Endothelial cell of umbilical vein (primary cell): ENCODE measurements at regions not wholly inside any gene's neighbourhood (a gene's known extent, or its start where the extent isn't known, plus 50 kb on each side); places are given as distances from the start of the nearest gene placed in this dataset.

Source experiments
- BruUV-seq: library from RNA; stranded (reverse); fragments of 400-500 nt; replicated peaks from 2 replicates; lab custom pipeline; 2021; lab: Mats Ljungman, UMichigan
- CTCF ChIA-PET: fragments of 300-600, 350-600 bp; sonication (Branson Sonifier 250); formaldehyde crosslinking; loops from one replicate; lab custom pipeline; 2021; ENCODE audit warnings: antibody characterized with exemption, inconsistent platforms; lab: Charles Lee
- POLR2A ChIA-PET: fragments of 300-600, 350-600 bp; sonication (Branson Sonifier 250); formaldehyde crosslinking; loops from one replicate; lab custom pipeline; 2021; ENCODE audit warnings: antibody characterized with exemption, inconsistent platforms; lab: Charles Lee
- DNase-seq: peaks from one replicate; pipeline ENCODE4 v3.0.0-alpha.2; 2011; ENCODE audit warnings: low read depth, low spot score
- FAIRE-seq: peaks from 2 replicates; lab custom pipeline; 2011; peaks lifted over from hg19 to GRCh38; lab: Jason Lieb, UNC
- H2AFZ ChIP-seq: 2 replicates; pipeline ENCODE4 v1.6.0; 2012; ENCODE audit warnings: low read depth, low read length, control low read depth, inconsistent platforms
- H3K27ac ChIP-seq: 2 replicates; pipeline ENCODE4 v1.5.1; 2011; ENCODE audit warnings: low read depth, mild to moderate bottlenecking, control low read depth, low read length, moderate library complexity; ENCODE audit not compliant: insufficient read depth
- H3K27me3 ChIP-seq, 2 experiments: 2 replicates each; pipeline versions ENCODE4 v1.6.0 to v1.6.1; 2011; ENCODE audit warnings: low read length in 2 of 2, mixed read lengths in 1 of 2; ENCODE audit not compliant: control insufficient read depth in 2 of 2, insufficient read depth in 2 of 2
- H3K36me3 ChIP-seq, 2 experiments: 2 replicates in 1 of 2; 3 replicates in 1 of 2; pipeline ENCODE4 v1.5.1; 2011; ENCODE audit warnings: low read length in 2 of 2, mild to moderate bottlenecking in 1 of 2, moderate library complexity in 1 of 2; ENCODE audit not compliant: control insufficient read depth in 2 of 2, insufficient read depth in 2 of 2; ENCODE audit errors: extremely low read depth in 1 of 2
- H3K4me1 ChIP-seq: 3 replicates; pipeline ENCODE4 v1.5.1; 2011; ENCODE audit warnings: mild to moderate bottlenecking, low read length; ENCODE audit not compliant: control insufficient read depth, insufficient read depth; ENCODE audit errors: extremely low read depth
- H3K4me2 ChIP-seq: 2 replicates; pipeline ENCODE4 v1.6.1; 2011; ENCODE audit warnings: low read length, control low read depth, mixed read lengths; ENCODE audit not compliant: insufficient read depth
- H3K4me3 ChIP-seq, 3 experiments: fragments of 200-600 bp in 1 of 3; sonication (generic), shearing (Covaris generic) in 1 of 3; replicated peaks in 1 of 3; 2 replicates each; pipeline ENCODE4 v1.5.1; 2011 to 2016; ENCODE audit warnings: control low read depth in 3 of 3, low read length in 3 of 3, mild to moderate bottlenecking in 2 of 3, inconsistent platforms in 1 of 3, low read depth in 1 of 3, moderate library complexity in 1 of 3; ENCODE audit not compliant: insufficient read depth in 1 of 3
- H3K79me2 ChIP-seq: 2 replicates; pipeline ENCODE4 v1.6.0; 2012; ENCODE audit warnings: low read length, inconsistent platforms; ENCODE audit not compliant: control insufficient read depth, insufficient read depth
- H3K9ac ChIP-seq: replicated peaks from 2 replicates; pipeline ENCODE3; 2011; ENCODE audit warnings: low read length, control low read depth; ENCODE audit not compliant: insufficient read depth; ENCODE audit errors: extremely low read depth
- H3K9me1 ChIP-seq: replicated peaks from 3 replicates; pipeline ENCODE4 v1.6.0; 2011; ENCODE audit warnings: mild to moderate bottlenecking, low read length; ENCODE audit not compliant: control insufficient read depth, insufficient read depth; ENCODE audit errors: extremely low read depth
- H3K9me3 ChIP-seq: replicated peaks from 2 replicates; pipeline ENCODE4 v1.5.1; 2012; ENCODE audit warnings: low read length, inconsistent platforms; ENCODE audit not compliant: control insufficient read depth, insufficient read depth
- H4K20me1 ChIP-seq: replicated peaks from 2 replicates; pipeline ENCODE3; 2011; ENCODE audit warnings: mild to moderate bottlenecking, low read length; ENCODE audit not compliant: control insufficient read depth, insufficient read depth; ENCODE audit errors: extremely low read depth
- CTCF ChIP-seq, 2 donors: IDR thresholded peaks; 1 replicate in 1 of 2; 2 replicates in 1 of 2; pipeline ENCODE4 v1.5.1; 2011; ENCODE audit warnings: low read length in 2 of 2, mild to moderate bottlenecking in 2 of 2, moderate library complexity in 2 of 2, control low read depth in 1 of 2, inconsistent platforms in 1 of 2, low read depth in 1 of 2; ENCODE audit not compliant: insufficient read depth in 1 of 2; ENCODE audit errors: extremely low read depth in 1 of 2
- EZH2 ChIP-seq: IDR thresholded peaks from 2 replicates; pipeline ENCODE4 v1.6.1; 2012; ENCODE audit warnings: borderline replicate concordance, low read depth, mild to moderate bottlenecking, moderate library complexity, low read length, inconsistent platforms; ENCODE audit not compliant: severe bottlenecking
- FOS ChIP-seq: IDR thresholded peaks from 2 replicates; pipeline ENCODE4 v1.6.1; 2011; ENCODE audit warnings: mild to moderate bottlenecking, low read length, moderate library complexity, borderline replicate concordance; ENCODE audit not compliant: insufficient read depth
- GATA2 ChIP-seq: IDR thresholded peaks from 2 replicates; pipeline ENCODE4 v1.7.0; 2011; ENCODE audit warnings: low read depth, mild to moderate bottlenecking, moderate library complexity, mixed read lengths, low read length; ENCODE audit not compliant: insufficient read length, insufficient read depth
- JUN ChIP-seq: IDR thresholded peaks from 2 replicates; pipeline ENCODE4 v1.6.1; 2011; ENCODE audit warnings: borderline replicate concordance, low read depth; ENCODE audit not compliant: insufficient read length, insufficient read depth
- MAX ChIP-seq: IDR thresholded peaks from 2 replicates; pipeline ENCODE4 v1.6.1; 2011; ENCODE audit not compliant: insufficient read depth, insufficient read length
- MYC ChIP-seq: IDR thresholded peaks from one replicate; pipeline ENCODE4 v1.6.1; 2011; ENCODE audit warnings: mild to moderate bottlenecking, low read depth, low read length
- POLR2A ChIP-seq: IDR thresholded peaks from 2 replicates; pipeline ENCODE4 v1.6.1; 2012; ENCODE audit warnings: low read depth, mild to moderate bottlenecking, control low read depth, low read length
- POLR2AphosphoS5 ChIP-seq: IDR thresholded peaks from 2 replicates; pipeline ENCODE4 v1.6.1; 2012; ENCODE audit warnings: low read depth, mild to moderate bottlenecking, control low read depth, low read length, moderate library complexity; ENCODE audit not compliant: insufficient read depth
- dilution Hi-C: fragments of 300-500 bp; cut with MboI; formaldehyde crosslinking; loops from one replicate; pipeline ENCODE4 v1.15.0; 2019; ENCODE audit warnings: low sequenced_read_pairs; ENCODE audit not compliant: extremely low pct_ligation_motif_present
- intact Hi-C: fragments of 100-400 bp; cut with micrococcal nuclease; formaldehyde crosslinking; loops from one replicate; pipeline ENCODE4 v1.10.0; 2022

GRCh38 chr22:47293368-47294221, 531.1 kb downstream of the TBC1D22A start:
- Histone ChIP-seq H4K20me1 (no peaks in the 10 kb centered on the region), H3K9ac (no peak overlapping the region), H2AFZ (no peak overlapping the region), H3K4me1 (no peaks in the 10 kb centered on the region), H3K4me2 (no peak overlapping the region), H3K27ac (no peak overlapping the region), H3K9me3 (no peaks in the 10 kb centered on the region), H3K36me3 (no peaks in the 10 kb centered on the region), H3K9me1 (no peaks in the 10 kb centered on the region), H3K4me3 (no peak overlapping the region), H3K27me3 (no peaks in the 10 kb centered on the region), H3K79me2 (no peaks in the 10 kb centered on the region)
- no TSS peak for BruUV-seq
- DNase-seq (no peak), FAIRE-seq (no peak)
- TF ChIP-seq CTCF (IDR thresholded peaks at IDR 0.05; ENCODE audit: extremely low read depth in 1 of 2, insufficient read depth in 1 of 2, low read depth in 1 of 2, low read length in 2 of 2): no peak
- TF ChIP-seq GATA2: no peak
- CTCF ChIA-PET: interaction anchor here (1.8 kb wide), 1 partner anchor 13 kb away, joined by 4 read pairs; no protein-coding TSS in a partner anchor
- intact Hi-C loops: no loop called here
- POLR2A ChIA-PET: no interaction called here
- dilution Hi-C loops: no loop called here

GRCh38 chr22:47292546-47293320, 530.3 kb downstream of the TBC1D22A start:
- Histone ChIP-seq H2AFZ (no peak overlapping the region), H3K79me2 (no peaks in the 10 kb centered on the region), H3K4me1 (no peaks in the 10 kb centered on the region), H3K36me3 (no peaks in the 10 kb centered on the region), H4K20me1 (no peaks in the 10 kb centered on the region), H3K27me3 (no peaks in the 10 kb centered on the region), H3K9ac (no peak overlapping the region), H3K27ac (no peak overlapping the region), H3K9me1 (no peaks in the 10 kb centered on the region), H3K4me2 (no peak overlapping the region), H3K4me3 (no peak overlapping the region), H3K9me3 (no peaks in the 10 kb centered on the region)
- no peak for FAIRE-seq
- dilution Hi-C loops: no loop called here
- POLR2A ChIA-PET: no interaction called here
- no peak for TF ChIP-seq MAX
- no peak for TF ChIP-seq JUN
- no peak for TF ChIP-seq POLR2AphosphoS5
- no peak for TF ChIP-seq EZH2
- TF ChIP-seq MYC: no peak
- no peak for TF ChIP-seq POLR2A
- TF ChIP-seq FOS: no peak
- TF ChIP-seq CTCF (IDR thresholded peaks at IDR 0.05; ENCODE audit: extremely low read depth in 1 of 2, insufficient read depth in 1 of 2, low read depth in 1 of 2, low read length in 2 of 2): no peak
- TF ChIP-seq GATA2: no peak
- DNase-seq: no peak
- CTCF ChIA-PET: no interaction called here
- no TSS peak for BruUV-seq
- intact Hi-C loops: no loop called here
